IMR-90 (cell line): ENCODE measurements at regions not wholly inside any gene's neighbourhood (a gene's known extent, or its start where the extent isn't known, plus 50 kb on each side); places are given as distances from the start of the nearest gene placed in this dataset.

ENCODE experiments used
- ATAC-seq: fragments of 200-7000 bp; cut with Tn5 transposase; 2 replicates; pipeline ENCODE4 v1.9.1; 2020; ENCODE audit warnings: low read depth, mild to moderate bottlenecking, moderate library complexity
- BruUV-seq: library from RNA; stranded (reverse); fragments of 400-500 nt; replicated peaks from 2 replicates; lab custom pipeline; 2021; lab: Mats Ljungman, UMichigan
- CTCF ChIA-PET: fragments of 300-600 bp; formaldehyde crosslinking; extraction: SDS; loops from one replicate; lab custom pipeline; 2021; ENCODE audit warnings: antibody characterized with exemption; lab: Yijun Ruan, JAX
- POLR2A ChIA-PET: fragments of 300-600 bp; sonication (Branson Sonifier 250); formaldehyde crosslinking; loops from one replicate; lab custom pipeline; 2022; ENCODE audit warnings: antibody characterized with exemption; ENCODE audit not compliant: unreplicated experiment; lab: Charles Lee
- DNase-seq: peaks from one replicate; pipeline ENCODE4 v3.0.0; 2013
- H2AFZ ChIP-seq: replicated peaks from 2 replicates; pipeline ENCODE3; 2013; ENCODE audit warnings: low read length, mild to moderate bottlenecking; ENCODE audit not compliant: poor library complexity
- H2AK5ac ChIP-seq: 2 replicates; pipeline ENCODE4 v1.6.1; 2013; ENCODE audit warnings: low read depth, low read length, inconsistent platforms
- H2AK9ac ChIP-seq: replicated peaks from 2 replicates; pipeline ENCODE3; 2013; ENCODE audit warnings: mild to moderate bottlenecking, low read depth, low read length, moderate library complexity; ENCODE audit not compliant: poor library complexity
- H2BK120ac ChIP-seq: 2 replicates; pipeline ENCODE4 v1.6.1; 2013; ENCODE audit warnings: low read depth, low read length, inconsistent platforms
- H2BK15ac ChIP-seq: 3 replicates; pipeline ENCODE4 v1.6.1; 2013; ENCODE audit warnings: low read depth, low read length, inconsistent platforms
- H2BK20ac ChIP-seq: 2 replicates; pipeline ENCODE4 v1.6.1; 2013; ENCODE audit warnings: low read depth, mild to moderate bottlenecking, inconsistent platforms, low read length, moderate library complexity
- H2BK5ac ChIP-seq: 2 replicates; pipeline ENCODE4 v1.6.1; 2013; ENCODE audit warnings: mild to moderate bottlenecking, low read depth, low read length, inconsistent platforms; ENCODE audit not compliant: poor library complexity, severe bottlenecking
- H3K14ac ChIP-seq: replicated peaks from 2 replicates; pipeline ENCODE4 v1.6.1; 2013; ENCODE audit warnings: low read depth, low read length, inconsistent platforms
- H3K18ac ChIP-seq: 2 replicates; pipeline ENCODE4 v1.6.1; 2013; ENCODE audit warnings: low read depth, low read length, control low read depth
- H3K23ac ChIP-seq: 2 replicates; pipeline ENCODE4 v1.6.1; 2013; ENCODE audit warnings: low read depth, low read length, inconsistent platforms
- H3K27ac ChIP-seq: 2 replicates; pipeline ENCODE4 v1.5.1; 2013; ENCODE audit warnings: mild to moderate bottlenecking, control low read depth, low read length; ENCODE audit not compliant: insufficient read depth
- H3K27me3 ChIP-seq: 2 replicates; pipeline ENCODE4 v1.6.1; 2013; ENCODE audit warnings: low read length; ENCODE audit not compliant: control insufficient read depth, insufficient read depth
- H3K36me3 ChIP-seq: 2 replicates; pipeline ENCODE4 v1.6.1; 2013; ENCODE audit warnings: low read length, mixed read lengths; ENCODE audit not compliant: control insufficient read depth, insufficient read depth
- H3K4ac ChIP-seq: 2 replicates; pipeline ENCODE4 v1.6.1; 2013; ENCODE audit warnings: low read depth, low read length, inconsistent platforms
- H3K4me1 ChIP-seq: 2 replicates; pipeline ENCODE4 v1.6.1; 2013; ENCODE audit warnings: low read length, mixed read lengths; ENCODE audit not compliant: control insufficient read depth, insufficient read depth
- H3K4me2 ChIP-seq: 2 replicates; pipeline ENCODE4 v1.6.1; 2013; ENCODE audit warnings: low read depth, mild to moderate bottlenecking, control low read depth, low read length, moderate library complexity
- H3K4me3 ChIP-seq: 2 replicates; pipeline ENCODE4 v1.5.1; 2013; ENCODE audit warnings: low read depth, mild to moderate bottlenecking, control low read depth, low read length, moderate library complexity; ENCODE audit not compliant: insufficient read depth
- H3K56ac ChIP-seq: 2 replicates; pipeline ENCODE4 v1.6.1; 2013; ENCODE audit warnings: low read length, inconsistent platforms; ENCODE audit not compliant: insufficient read depth; ENCODE audit errors: extremely low read depth
- H3K79me1 ChIP-seq, 2 experiments: 2 replicates each; pipeline ENCODE4 v1.6.1; 2013; ENCODE audit warnings: low read length in 2 of 2, inconsistent platforms in 1 of 2, low read depth in 1 of 2
- H3K9ac ChIP-seq: 2 replicates; pipeline ENCODE4 v1.6.1; 2013; ENCODE audit warnings: low read depth, low read length, control low read depth
- H3K9me1 ChIP-seq: 2 replicates; pipeline ENCODE4 v1.6.1; 2013; ENCODE audit warnings: low read length, inconsistent platforms; ENCODE audit not compliant: insufficient read depth
- H3K9me3 ChIP-seq: 2 replicates; pipeline ENCODE4 v1.6.1; 2013; ENCODE audit warnings: low read length; ENCODE audit not compliant: control insufficient read depth, insufficient read depth
- H4K20me1 ChIP-seq: 2 replicates; pipeline ENCODE4 v1.6.1; 2013; ENCODE audit warnings: low read length, inconsistent platforms; ENCODE audit not compliant: insufficient read depth
- H4K5ac ChIP-seq: 2 replicates; pipeline ENCODE4 v1.6.1; 2013; ENCODE audit warnings: mild to moderate bottlenecking, low read depth, low read length, control low read depth
- H4K8ac ChIP-seq, 2 experiments: 2 replicates each; pipeline ENCODE4 v1.6.1; 2013; ENCODE audit warnings: low read depth in 2 of 2, low read length in 2 of 2, control low read depth in 1 of 2, inconsistent platforms in 1 of 2
- H4K91ac ChIP-seq: 2 replicates; pipeline ENCODE4 v1.6.1; 2013; ENCODE audit warnings: low read depth, low read length, inconsistent platforms; ENCODE audit not compliant: insufficient read depth
- SMC3 ChIP-seq: fragments of 150-350 bp; IDR thresholded peaks from 2 replicates; pipeline ENCODE4 v1.6.1; 2016; ENCODE audit warnings: low read depth, mild to moderate bottlenecking, antibody characterized with exemption, low read length, moderate library complexity
- WGBS, 2 experiments: methylation state at CpG; one replicate each; pipeline versions ENCODE4 v1.1.5 to v1.1.7; 2013; ENCODE audit warnings: missing lambda C conversion rate in 2 of 2; ENCODE audit not compliant: insufficient read length in 1 of 2; ENCODE audit errors: extremely low coverage in 2 of 2; 5-methylcytosine and 5-hydroxymethylcytosine counted together
- dilution Hi-C: fragments of 300-500 bp; cut with HindIII; formaldehyde crosslinking; loops from one replicate; pipeline ENCODE4 v1.14.3; 2018; ENCODE audit warnings: low sequenced_read_pairs; ENCODE audit not compliant: unreplicated experiment
- in situ Hi-C: fragments of 300-500 bp; cut with MboI; formaldehyde crosslinking; loops from 3 replicates; pipeline ENCODE4 v1.14.3; 2019; ENCODE audit warnings: low sequenced_read_pairs, inconsistent platforms, mixed read lengths
- intact Hi-C: fragments of 100-400 bp; cut with micrococcal nuclease; formaldehyde crosslinking; loops from 2 replicates; pipeline ENCODE4 v1.10.0; 2022

DNA sequence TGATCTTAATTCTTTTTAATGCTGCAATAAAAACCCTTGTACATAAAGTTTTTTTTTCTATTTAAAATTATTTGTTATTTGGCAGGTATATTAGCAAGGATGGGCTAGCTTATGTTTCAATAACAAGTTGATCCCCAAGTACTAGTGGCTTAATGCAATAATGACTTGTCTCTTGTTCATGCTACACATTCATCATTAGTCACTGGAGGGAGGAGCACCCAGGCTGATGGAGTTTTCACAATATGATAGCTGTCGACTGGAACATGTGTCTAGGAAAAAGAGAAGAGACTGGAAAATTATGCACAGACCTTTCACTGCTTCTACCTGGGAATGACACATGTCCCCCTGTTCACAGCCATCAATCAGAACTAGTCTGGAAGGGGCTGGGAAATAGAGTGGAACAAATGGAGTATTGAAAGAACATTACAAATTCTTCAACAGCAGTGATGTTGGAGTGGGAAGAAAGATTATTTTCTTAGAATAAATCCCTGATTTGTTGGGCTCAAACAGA is 387.9 kb upstream of the RPS6KA3 start:
- Histone ChIP-seq H2AFZ (no peak overlapping the region), H2BK20ac (no peak overlapping the region), H3K9me1 (no peaks in the 10 kb centered on the region), H3K27ac (no peak overlapping the region), H2AK9ac (no peak overlapping the region), H2BK120ac (no peak overlapping the region), H3K4me1 (no peaks in the 10 kb centered on the region), H3K14ac (no peak overlapping the region), H2BK5ac (no peak overlapping the region), H3K79me1 (no peaks in the 10 kb centered on the region), H3K9me3 (no peaks in the 10 kb centered on the region), H3K4ac (no peak overlapping the region), H3K9ac (no peak overlapping the region), H3K4me3 (no peak overlapping the region), H4K5ac (no peak overlapping the region), H3K56ac (no peak overlapping the region), H3K18ac (no peak overlapping the region), H3K4me2 (no peak overlapping the region), H3K27me3 (no peaks in the 10 kb centered on the region), H4K91ac (no peak overlapping the region), H4K20me1 (no peaks in the 10 kb centered on the region), H3K36me3 (no peaks in the 10 kb centered on the region), H3K23ac (no peak overlapping the region), H2BK15ac (no peak overlapping the region), H2AK5ac (no peak overlapping the region), H4K8ac (no peak overlapping the region)
- POLR2A ChIA-PET: no interaction called here
- CTCF ChIA-PET: no interaction called here
- dilution Hi-C loops: no loop called here
- in situ Hi-C loops: no loop called here
- no peak for DNase-seq
- BruUV-seq: no TSS peak
- ATAC-seq: no peak
- TF ChIP-seq SMC3: no peak
- intact Hi-C loops: no loop called here
- no CpG with 5 or more reads among the region's 1 CpG for WGBS, 2 experiments
